Femur (tissue), 1 donor: ENCODE measurements at regions not wholly inside any gene's neighbourhood (a gene's known extent, or its start where the extent isn't known, plus 50 kb on each side); places are given as distances from the start of the nearest gene placed in this dataset.
"Not testable (repeated sequence)": the region's sequence is repeated elsewhere in the genome, so short reads cannot be mapped to it uniquely, and the experiment has no call there.

ENCODE experiments used
- DNase-seq: peaks from one replicate; pipeline ENCODE4 v3.0.0-alpha.2; 2017

DNA sequence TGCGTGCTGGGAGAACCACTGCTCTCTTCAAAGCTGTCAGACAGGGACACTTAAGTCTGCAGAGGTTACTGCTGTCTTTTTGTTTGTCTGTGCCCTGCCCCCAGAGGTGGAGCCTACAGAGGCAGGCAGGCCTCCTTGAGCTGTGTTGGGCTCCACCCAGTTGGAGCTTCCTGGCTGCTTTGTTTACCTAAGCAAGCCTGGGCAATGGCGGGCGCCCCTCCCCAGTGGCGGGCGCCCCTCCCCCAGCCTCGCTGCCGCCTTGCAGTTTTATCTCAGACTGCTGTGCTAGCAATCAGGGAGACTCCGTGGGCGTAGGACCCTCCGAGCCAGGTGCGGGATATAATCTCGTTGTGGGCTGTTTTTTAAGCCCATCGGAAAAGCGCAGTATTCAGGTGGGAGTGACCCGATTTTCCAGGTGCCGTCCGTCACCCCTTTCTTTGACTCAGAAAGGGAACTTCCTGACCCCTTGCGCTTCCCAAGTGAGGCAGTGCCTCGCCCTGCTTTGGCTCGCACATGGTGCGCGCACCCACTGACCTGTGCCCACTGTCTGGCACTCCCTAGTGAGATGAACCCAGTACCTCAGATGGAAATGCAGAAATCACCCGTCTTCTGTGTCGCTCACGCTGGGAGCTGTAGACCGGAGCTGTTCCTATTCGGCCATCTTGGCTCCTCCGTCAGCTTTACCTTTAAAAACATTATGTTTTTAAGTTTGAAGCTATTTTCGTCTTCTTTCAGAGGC, 954.6 kb upstream of the COX7C start:
- not testable (repeated sequence) for DNase-seq

DNA sequence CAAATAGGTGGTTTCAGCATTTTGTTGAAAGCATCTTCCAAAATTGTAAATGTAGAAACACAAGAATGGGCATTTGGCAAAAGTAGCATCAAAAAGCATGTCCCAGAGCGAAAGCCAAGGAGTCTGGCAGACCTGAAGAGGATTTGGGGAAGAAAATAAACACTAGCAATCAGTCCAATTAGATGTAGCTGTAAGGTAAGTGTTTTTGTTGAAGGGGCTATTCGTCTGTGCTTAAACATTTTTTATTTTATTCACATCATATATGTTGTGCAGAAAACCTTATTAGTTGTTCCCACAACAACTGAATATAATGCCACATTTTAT, 954.1 kb upstream of the COX7C start:
- no peak for DNase-seq

DNA sequence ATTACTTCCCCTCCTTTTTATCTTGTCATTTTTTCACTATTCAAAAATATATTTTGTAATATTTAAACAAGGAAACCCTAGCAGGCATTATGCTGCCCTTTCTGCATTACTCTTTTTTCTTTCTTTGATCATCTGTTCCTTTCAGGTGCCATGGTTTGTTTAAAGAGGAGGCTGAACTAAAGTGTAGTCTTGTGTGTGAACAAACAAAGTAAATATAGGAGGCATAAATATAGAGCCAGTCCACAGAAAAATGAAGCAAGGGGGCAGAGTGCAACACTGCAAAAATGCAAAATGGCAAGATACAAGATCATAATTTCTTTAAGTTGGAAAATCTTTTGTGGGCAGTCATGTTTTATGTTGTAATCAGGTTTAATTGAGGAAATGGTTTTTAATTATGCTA, 947.3 kb upstream of the COX7C start:
- no peak for DNase-seq

DNA sequence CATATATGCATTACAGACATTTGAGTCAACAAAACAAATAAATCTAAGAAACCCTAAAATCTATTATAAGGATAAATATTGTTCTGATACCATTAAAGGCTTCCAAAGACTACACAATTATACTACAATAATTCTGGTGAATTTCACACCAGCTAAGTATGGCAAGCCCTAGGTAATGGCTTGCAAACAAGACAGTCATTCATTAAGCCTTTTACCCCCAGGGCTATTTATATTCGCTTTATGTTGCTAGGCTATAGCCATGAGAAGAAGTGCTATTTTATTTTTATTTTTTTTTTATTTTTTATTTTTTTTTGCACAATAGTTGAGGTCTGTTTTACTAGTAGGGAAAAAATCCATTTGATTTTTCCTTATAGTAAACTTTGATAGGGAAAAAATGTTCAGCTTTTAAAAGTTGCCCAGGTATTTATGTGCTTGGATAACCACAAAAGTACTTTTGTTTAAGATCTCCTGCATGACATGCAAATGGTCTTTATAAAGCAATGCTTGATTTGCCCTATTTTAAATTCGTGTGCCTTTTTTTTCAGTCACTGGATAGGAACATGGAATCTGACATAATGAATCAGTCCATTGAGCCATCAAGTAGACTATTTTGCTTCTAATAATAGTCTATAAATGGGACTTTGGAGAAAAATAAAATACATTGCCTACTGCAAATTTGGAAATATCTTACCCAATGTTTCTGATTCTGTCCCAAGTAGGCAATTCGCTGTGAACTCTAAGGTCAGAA, 946.3 kb upstream of the COX7C start:
- DNase-seq: no peak

DNA sequence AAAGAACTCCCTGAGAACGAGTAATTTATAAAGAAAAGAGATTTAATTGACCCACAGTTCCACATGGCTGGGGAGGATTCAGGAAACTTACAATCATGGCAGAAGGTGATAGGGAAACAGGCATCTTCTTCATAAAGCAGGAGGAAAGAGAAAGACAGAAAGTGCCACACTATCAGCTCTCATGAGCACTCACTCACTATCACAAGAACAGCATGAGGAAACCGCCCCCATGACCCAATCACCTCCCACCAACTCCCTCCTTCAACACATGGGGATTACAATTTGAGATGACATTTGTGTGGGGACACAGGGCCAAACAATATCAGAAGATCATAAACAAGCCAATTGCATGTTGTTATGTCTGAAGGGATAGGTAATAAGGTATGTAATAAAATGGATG, 935.9 kb upstream of the COX7C start:
- DNase-seq: no peak

DNA sequence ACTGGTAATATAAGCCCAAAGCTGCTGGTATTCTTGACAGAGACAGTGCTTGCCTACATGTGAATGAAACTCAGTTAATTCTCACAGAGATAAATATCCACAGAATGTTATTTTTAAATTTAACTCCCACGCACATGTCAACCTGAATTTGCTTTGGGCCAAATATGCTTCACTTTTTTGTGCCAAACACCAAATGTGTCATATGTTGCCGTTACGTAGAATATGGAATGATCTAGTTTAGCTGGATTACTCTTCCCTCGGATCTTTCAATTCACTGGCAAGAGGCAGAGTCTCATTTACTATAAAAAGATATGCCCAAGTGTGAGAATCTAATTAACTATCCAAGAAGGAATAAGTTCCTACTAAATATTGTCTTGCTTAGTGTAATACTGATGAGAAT, 933.4 kb upstream of the COX7C start:
- no peak for DNase-seq

DNA sequence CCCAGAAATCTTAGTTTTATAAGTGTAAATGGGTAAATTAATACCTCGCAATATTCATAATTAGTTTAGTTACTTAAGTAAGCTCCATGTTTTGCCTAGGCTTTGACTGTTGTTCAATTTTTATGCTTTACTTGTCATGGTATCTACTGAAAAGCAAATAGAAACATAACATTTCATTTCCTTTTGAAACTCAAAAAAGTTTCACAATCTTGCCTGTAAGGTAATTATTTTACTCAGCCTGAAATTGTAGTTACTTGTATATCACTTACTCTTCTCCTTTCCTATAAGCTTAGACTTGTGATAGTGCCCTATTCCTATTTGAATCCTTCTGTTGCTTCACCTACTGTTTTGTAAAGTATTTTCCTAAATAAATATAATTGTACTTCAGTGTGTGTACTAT, 914.4 kb upstream of the COX7C start:
- DNase-seq: no peak

DNA sequence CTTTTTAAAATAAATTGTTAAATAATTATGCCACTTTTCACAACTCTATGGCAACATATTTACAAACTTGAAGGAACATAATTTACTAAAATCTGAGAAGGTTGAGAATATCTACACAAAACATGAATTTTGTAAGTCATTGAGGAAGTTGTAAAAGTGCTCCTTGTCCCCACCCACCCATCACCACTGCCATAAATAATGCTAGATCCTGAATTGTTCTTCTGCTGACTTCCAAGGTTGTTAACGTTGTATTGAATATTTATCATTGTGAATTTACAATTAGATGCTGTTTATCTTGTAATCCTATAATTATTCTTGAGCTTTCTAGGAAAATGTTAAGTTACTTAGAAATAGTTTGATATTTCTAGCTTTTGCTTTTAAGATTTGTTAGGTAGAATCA, 908.0 kb upstream of the COX7C start:
- no peak for DNase-seq

DNA sequence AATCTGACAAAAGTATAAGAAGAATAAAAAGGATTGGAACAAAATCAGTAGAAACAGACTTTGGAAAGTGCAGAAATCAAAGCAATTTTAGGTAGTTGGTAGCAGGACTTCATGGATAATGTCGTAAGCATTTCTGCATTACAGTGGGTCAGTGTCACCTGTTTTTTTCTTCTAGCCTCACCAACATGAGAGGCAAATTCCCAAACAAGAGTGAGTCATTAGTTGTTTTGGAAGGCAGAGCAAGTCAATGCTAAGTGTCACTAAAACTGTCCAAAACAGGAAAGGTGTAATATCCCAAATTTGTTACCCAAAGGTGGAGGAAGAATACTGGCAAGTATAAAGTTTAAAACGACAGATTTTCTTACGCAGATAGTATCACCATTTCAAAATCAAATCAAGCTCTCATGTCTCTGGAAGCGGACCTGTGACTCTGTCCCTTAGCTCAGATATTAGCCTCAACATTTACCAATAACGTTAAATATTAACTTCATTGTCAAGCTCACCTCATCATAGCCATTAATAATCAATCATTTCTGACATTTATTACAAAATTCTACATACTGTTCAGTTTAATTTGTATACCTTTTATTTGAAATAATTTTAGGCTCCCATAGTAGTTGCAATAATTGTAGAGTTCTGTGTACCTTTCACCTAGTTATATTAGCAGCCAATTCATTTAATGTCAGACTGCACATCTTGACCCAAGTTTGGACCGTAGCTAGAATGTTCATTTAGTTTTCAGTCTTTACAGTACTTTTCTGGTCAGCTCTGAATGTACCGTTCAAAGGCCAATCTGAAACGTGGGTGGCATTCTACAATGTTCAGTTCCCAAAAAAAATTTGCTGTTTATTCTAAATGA, 901.2 kb upstream of the COX7C start:
- no peak for DNase-seq

DNA sequence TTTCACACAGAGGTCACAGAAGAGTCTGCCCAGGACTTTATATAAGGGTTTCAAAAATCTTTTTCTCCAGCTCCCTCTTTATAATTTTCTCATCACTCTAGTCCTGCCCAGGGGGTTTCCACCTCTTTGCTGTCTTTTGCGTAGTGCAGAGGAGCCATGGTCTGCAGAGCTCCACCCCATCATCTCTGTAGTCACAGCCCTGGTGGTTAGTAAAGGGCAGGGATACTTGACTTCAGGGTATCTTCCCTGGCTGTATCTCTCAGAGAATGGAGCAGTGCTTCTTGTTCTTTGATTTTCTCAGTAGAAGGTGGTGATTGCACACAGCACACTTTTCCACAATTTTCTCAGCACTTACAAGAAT, 900.6 kb upstream of the COX7C start:
- DNase-seq: no peak

DNA sequence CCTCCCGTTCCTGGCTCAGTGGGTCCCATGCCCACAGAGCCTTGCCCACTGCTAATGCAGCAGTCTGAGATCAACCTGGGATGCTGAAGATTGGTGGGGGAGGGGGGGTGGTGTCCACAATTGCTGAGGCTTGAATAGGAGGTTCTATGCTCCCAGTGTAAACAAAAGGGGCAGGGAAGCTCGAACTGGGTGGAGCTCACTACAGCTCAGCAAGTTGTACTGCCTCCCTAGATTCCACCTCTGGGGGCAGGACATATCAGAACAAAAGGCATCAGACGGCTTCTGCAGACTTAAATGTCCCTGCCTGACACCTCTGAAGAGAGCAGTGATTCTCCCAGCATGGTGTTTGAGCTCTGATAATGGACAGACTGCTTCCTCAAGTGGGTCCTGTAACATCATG, 885.6 kb upstream of the COX7C start:
- DNase-seq: no peak

DNA sequence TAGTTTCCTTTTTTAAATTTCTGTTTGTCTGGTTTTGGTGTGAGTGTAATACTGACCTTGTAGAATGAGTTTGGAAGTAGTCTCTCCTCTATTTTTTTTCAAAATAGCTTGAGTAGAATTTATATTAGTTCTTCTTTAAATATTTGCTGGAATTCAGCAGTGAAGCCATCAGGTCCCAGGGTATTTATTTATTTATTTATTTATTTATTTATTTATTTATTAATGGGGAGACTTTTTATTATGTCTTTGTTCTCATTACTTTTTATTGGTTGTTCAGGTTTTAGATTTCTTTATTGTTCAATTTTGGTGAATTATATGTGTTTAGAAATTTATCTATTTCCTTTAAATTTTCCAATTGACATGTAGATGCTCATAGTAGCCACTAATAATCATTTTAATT, 875.8 kb upstream of the COX7C start:
- DNase-seq: no peak

DNA sequence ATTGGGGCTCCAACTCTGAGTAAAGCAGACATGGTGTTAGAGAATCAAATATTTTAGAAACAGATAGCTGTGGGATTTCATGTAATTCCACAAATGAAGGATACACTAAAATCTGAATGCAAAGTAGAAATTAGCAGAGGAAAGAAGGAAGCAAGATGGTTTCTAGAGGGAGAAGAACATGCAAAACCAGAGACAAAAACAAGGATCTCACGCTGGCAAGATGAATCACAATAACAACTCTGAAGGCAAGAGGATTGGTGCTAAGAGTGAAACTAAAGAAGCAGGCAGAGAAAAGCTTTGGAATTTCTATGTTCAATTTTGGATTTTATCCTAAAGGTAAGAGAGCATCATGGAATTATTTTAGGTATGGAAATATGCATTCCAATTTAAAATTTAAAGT, 857.2 kb upstream of the COX7C start:
- DNase-seq: no peak

DNA sequence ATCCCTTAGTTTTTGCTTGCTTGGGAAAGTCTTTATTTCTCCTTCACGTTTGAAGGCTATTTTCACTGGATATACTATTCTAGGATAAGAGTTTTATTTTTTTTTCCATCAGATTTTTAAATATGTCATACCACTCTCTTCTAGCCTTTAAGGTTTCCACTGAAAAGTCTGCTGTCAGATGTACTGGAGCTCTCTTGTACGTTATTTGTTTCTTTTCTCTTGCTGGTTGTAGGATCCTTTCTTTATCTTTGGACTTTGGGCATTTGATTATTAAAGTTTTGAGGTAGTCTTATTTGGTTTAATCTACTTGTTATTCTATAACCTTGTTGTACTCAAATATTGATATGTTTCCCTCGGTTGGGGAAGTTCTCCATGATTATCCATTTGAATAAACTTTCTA, 848.4 kb upstream of the COX7C start:
- DNase-seq: no peak

DNA sequence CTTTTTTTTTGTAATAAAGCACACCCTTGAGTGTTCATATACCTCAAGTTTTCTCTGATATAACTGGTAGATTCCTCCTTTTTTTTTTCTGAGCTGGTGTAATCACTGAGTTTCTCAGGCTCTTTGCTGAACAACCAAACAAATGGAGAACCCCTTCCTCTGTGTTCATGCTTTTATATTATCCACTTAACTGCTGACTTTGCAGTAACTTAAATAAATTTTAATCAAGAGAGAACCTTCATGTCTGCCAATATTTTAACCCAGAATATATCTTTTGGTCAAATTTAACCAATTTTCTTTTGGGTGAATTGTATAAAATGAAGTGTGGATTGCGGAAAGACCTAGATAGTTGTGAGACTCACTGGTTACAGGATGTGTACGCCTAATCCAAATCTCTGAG, 833.0 kb upstream of the COX7C start:
- DNase-seq: no peak

DNA sequence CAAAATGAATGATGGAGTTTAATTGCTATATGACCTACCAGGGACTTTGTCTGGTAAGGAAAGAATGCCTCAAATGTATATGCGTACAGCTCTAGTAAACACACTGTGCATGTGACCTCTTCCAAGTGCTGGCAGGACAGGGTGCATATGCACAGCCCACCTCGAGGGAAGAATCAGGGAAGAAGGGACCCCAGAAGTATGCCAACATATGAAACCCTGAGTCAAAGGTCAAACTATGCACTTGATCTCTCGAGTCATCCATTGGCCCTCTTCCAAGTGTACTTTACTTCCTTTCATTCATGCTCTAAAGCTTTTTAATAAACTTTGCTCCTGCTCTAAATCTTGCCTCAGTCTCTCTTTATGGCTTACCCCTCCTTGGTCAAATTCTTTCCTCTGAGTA, 804.6 kb upstream of the COX7C start:
- DNase-seq: no peak

DNA sequence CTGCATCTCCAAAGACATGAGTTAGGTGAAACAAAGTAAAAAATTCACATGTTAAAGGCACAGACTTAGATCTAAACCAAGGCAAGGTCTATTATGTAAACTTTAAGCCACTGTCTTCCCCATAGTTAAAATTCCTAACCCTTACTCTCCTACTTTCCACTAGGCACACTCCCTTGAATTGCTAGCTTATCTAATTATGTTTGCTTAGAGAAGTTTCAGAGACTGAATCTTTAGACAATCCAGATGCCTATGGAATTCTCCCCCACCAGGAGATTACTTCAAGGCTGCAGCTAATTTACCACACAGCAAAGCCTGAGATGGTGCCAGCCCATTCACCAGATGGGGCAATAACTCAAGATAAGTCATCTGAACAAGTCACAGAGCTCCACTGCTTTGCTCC, 803.1 kb upstream of the COX7C start:
- no peak for DNase-seq

DNA sequence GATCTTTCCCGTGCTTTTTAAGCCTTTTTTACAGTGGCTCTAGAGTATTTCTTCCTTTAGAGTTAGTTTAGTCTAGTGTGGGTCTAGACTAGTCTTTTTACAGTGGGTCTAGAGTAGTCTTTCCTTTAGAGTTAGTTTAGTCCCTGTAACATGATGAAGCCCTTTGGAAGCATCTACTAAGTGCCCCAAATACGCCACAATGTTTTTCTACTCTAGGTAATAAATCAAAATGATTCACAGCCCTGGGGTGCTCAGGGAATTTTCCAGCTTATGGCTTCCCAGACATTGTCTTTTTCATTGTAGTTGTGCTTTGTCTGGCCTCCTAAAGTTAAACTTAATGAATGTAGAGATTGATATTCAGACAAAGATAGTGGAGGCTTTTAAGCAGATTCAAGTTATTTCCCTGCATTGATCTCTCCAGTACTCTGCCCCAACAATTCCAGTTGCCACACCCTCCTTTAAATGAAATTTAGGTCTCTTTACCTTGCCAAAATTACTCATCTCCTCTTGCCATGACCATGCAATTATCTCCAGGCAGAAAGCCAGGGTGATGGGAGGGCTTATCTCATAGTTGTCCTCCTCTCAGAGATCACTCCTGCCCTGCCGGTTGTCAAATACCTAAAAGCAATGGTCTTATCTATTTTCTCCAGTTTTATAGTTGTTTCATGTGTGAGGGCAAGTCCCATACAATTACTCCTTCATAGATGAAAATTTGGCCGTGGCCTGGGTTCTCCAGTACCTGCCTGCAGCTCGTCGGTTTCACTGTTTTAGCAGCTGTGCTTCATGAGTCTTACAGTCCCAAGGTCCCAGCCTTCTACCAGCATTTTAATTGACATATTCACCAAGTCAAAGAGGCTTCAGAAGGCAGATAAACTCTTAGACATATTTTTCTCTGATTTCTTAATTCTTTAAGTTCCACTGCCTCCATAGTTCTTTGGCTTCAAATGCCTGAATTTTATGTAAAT, 794.0 kb upstream of the COX7C start:
- no peak for DNase-seq

DNA sequence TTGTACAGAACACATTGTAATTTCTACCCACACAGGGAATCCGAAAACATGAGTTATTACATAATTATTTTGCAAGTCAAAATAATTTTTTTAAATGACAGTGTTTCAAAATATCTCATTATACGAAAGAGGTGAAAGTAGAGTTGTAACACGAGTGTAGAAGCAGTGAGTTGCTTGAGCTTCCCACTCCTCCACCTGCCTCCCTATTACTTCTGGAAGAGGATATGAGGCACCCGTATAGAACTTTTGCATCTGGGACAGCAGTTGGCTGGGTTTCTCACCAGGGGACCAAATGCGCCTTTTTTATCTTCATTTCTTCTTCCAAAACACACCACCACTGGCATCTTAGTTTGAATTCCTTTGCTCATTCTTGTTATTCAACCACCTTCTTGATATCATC, 779.0 kb upstream of the COX7C start:
- no peak for DNase-seq

DNA sequence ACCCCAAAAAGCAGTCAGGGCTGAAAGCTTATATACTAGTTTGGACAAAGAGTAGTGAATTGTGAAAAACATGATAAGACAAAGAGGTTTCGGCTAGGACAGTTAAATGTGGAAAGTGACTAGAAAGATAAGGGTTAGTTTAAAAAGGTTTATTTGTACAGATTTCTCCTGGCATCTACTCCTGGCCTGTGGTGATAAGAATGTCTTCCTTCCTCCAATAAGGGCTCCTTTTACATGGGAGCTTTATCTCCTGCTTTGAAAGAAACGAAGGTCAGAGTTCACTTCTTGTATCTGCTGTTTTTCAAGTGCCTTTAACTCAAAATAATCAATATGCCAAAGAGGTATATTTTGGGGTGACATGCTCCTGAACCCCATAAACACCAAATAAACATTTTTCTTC, 776.1 kb upstream of the COX7C start:
- DNase-seq: no peak

DNA sequence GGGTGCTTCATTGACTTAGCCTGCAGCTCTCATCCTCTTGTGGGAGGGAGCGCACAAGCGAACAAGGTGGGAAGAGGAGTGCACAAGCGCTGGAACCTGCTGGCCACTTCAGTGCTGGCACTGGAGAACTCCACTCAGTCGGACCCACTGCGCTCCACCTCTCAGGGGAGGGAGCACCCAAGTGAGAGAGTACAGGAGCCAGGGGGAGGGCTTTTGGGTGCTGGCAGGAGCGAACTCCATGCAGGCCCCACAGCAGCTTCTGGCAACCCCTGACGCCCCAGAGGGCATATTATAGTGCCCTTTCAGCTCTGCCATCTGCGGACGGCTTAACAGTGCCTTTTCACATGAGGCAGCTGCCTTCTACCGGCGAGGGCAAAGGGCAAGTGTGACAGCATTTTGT, 774.2 kb upstream of the COX7C start:
- DNase-seq: no peak

DNA sequence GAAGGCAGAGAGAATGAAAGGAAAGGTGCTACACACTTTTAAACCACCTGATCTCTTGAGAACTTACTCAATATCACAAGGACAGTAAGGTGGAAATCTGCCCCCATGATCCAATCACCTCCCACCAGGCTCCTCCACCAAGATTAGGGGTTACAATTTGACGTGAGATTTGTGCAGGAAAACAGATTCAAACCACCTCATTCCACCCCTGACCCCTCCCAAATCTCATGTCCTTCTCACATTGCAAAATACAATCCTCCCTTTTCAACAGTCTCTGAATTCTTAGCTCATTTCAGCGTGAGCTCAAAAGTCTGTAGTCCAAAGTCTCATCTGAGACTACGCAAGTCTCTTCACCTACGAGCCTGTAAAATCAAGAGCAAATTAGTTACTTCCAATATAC, 768.3 kb upstream of the COX7C start:
- no peak for DNase-seq

DNA sequence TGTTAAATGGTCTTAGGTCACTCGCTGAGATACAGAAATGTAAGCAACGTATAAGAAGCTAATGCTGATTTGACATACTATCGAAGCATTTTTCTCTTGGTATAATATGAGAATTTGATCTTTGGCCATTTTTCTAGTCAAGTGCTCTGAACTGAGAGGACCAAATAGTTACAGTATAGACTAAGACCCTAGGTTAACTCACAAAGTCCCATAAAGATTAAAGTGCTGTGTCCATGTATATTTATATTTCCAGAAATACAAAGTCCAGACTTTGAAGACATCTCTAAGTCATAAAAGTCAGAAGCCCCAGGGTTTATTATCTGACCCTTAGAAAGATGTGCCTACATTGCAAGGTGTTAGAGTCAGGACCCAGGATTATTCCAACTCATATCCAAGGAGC, 752.4 kb upstream of the COX7C start:
- DNase-seq: no peak
